ENCODE measurements at regions not wholly inside any gene's neighbourhood (a gene's known extent, or its start where the extent isn't known, plus 50 kb on each side); places are given as distances from the start of the nearest gene placed in this dataset.
"Not testable (repeated sequence)": the region's sequence is repeated elsewhere in the genome, so short reads cannot be mapped to it uniquely, and the experiment has no call there.

GRCh38 chr3:89912031-89912430, 804.6 kb downstream of the EPHA3 start:
- Histone ChIP-seq H3K4me3 (ENCODE audit: low read depth, low read length) (no peak overlapping the region), H3K36me3 (ENCODE audit: insufficient read depth, low read length) (no peaks in the 10 kb centered on the region), H3K27me3 (ENCODE audit: insufficient read depth, low read length) (no peaks in the 10 kb centered on the region), H3K27ac (ENCODE audit: low read depth, low read length) (no peak overlapping the region), H3K4me1 (ENCODE audit: control insufficient read depth, insufficient read depth, low read length, unreplicated experiment) (no peaks in the 10 kb centered on the region), H3K79me2 (ENCODE audit: control insufficient read depth, insufficient read depth, low read length, unreplicated experiment) (no peaks in the 10 kb centered on the region), H2AFZ (ENCODE audit: low read length, unreplicated experiment) (no peak overlapping the region)

GRCh38 chr3:89923921-89924610, 816.6 kb downstream of the EPHA3 start:
- no peak overlapping the region for H3K4me3 ChIP-seq (ENCODE audit: low read depth, low read length)
- H3K36me3 ChIP-seq (ENCODE audit: insufficient read depth, low read length) = no peaks in the 10 kb centered on the region
- no peaks in the 10 kb centered on the region for H3K27me3 ChIP-seq (ENCODE audit: insufficient read depth, low read length)
- no peaks in the 10 kb centered on the region for H3K4me1 ChIP-seq (ENCODE audit: control insufficient read depth, insufficient read depth, low read length, unreplicated experiment)
- no peaks in the 10 kb centered on the region for H3K79me2 ChIP-seq (ENCODE audit: control insufficient read depth, insufficient read depth, low read length, unreplicated experiment)
- H3K27ac ChIP-seq (ENCODE audit: low read depth, low read length) = no peak overlapping the region
- H2AFZ ChIP-seq (ENCODE audit: low read length, unreplicated experiment) = no peak overlapping the region

DNA sequence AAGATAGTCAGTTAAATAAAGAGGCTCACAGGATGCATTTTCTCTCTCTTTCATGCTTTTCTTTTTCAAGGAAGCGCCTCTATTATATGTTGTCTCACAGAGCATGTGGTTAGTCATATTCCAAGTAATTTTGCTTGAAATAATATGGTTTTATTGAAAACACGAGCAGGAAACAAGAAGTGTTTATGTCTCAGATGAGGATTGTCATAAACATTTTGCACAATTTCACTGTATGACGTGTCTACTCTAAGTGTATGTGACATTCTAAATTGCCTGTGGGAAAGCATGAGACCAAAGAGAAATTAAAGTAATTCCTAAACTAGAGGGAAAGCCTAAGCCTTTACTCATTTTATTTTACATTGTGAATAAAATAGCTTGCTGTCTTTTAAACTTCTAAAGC, 818.6 kb downstream of the EPHA3 start:
- Histone ChIP-seq H3K79me2 (ENCODE audit: control insufficient read depth, insufficient read depth, low read length, unreplicated experiment) (no peaks in the 10 kb centered on the region), H2AFZ (ENCODE audit: low read length, unreplicated experiment) (no peak overlapping the region), H3K36me3 (ENCODE audit: insufficient read depth, low read length) (no peaks in the 10 kb centered on the region), H3K27ac (ENCODE audit: low read depth, low read length) (no peak overlapping the region), H3K4me1 (ENCODE audit: control insufficient read depth, insufficient read depth, low read length, unreplicated experiment) (no peaks in the 10 kb centered on the region), H3K4me3 (ENCODE audit: low read depth, low read length) (no peak overlapping the region), H3K27me3 (ENCODE audit: insufficient read depth, low read length) (no peaks in the 10 kb centered on the region)

- no peak overlapping the region for H3K27ac ChIP-seq (ENCODE audit: low read depth, low read length)
- H3K27me3 ChIP-seq (ENCODE audit: insufficient read depth, low read length) = no peaks in the 10 kb centered on the region
- H3K79me2 ChIP-seq (ENCODE audit: control insufficient read depth, insufficient read depth, low read length, unreplicated experiment) = no peaks in the 10 kb centered on the region
- H3K4me1 ChIP-seq (ENCODE audit: control insufficient read depth, insufficient read depth, low read length, unreplicated experiment) = no peaks in the 10 kb centered on the region
- H3K36me3 ChIP-seq (ENCODE audit: insufficient read depth, low read length) = no peaks in the 10 kb centered on the region
- no peak overlapping the region for H3K4me3 ChIP-seq (ENCODE audit: low read depth, low read length)
- H2AFZ ChIP-seq (ENCODE audit: low read length, unreplicated experiment) = no peak overlapping the region
Observed at GRCh38 chr3:89932882-89933281, 825.5 kb downstream of the EPHA3 start.

DNA sequence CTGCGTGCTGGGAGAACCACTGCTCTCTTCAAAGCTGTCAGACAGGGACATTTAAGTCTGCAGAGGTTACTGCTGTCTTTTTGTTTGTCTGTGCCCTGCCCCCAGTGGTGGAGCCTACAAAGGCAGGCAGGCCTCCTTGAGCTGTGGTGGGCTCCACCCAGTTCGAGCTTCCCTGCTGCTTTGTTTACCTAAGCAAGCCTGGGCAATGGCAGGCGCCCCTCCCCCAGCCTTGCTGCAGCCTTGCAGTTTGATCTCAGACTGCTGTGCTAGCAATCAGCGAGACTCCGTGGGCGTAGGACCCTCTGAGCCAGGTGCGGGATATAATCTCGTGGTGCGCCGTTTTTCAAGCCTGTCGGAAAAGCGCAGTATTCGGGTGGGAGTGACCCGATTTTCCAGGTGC, 837.0 kb downstream of the EPHA3 start:
- H3K27me3 ChIP-seq (ENCODE audit: insufficient read depth, low read length); H3K4me3 ChIP-seq (ENCODE audit: low read depth, low read length); H2AFZ ChIP-seq (ENCODE audit: low read length, unreplicated experiment); H3K36me3 ChIP-seq (ENCODE audit: insufficient read depth, low read length); H3K79me2 ChIP-seq (ENCODE audit: control insufficient read depth, insufficient read depth, low read length, unreplicated experiment); H3K27ac ChIP-seq (ENCODE audit: low read depth, low read length): not testable (repeated sequence)
- peaks cover 11% of the 10 kb centered on the region for H3K4me1 ChIP-seq (ENCODE audit: control insufficient read depth, insufficient read depth, low read length, unreplicated experiment)

- Histone ChIP-seq H3K4me3 (ENCODE audit: low read depth, low read length) (no peak overlapping the region), H3K79me2 (ENCODE audit: control insufficient read depth, insufficient read depth, low read length, unreplicated experiment) (no peaks in the 10 kb centered on the region), H3K27ac (ENCODE audit: low read depth, low read length) (no peak overlapping the region), H3K27me3 (ENCODE audit: insufficient read depth, low read length) (no peaks in the 10 kb centered on the region), H3K4me1 (ENCODE audit: control insufficient read depth, insufficient read depth, low read length, unreplicated experiment) (peaks cover 17% of the 10 kb centered on the region), H3K36me3 (ENCODE audit: insufficient read depth, low read length) (no peaks in the 10 kb centered on the region), H2AFZ (ENCODE audit: low read length, unreplicated experiment) (no peak overlapping the region)
Observed at GRCh38 chr3:89946884-89947283, 839.5 kb downstream of the EPHA3 start.

DNA sequence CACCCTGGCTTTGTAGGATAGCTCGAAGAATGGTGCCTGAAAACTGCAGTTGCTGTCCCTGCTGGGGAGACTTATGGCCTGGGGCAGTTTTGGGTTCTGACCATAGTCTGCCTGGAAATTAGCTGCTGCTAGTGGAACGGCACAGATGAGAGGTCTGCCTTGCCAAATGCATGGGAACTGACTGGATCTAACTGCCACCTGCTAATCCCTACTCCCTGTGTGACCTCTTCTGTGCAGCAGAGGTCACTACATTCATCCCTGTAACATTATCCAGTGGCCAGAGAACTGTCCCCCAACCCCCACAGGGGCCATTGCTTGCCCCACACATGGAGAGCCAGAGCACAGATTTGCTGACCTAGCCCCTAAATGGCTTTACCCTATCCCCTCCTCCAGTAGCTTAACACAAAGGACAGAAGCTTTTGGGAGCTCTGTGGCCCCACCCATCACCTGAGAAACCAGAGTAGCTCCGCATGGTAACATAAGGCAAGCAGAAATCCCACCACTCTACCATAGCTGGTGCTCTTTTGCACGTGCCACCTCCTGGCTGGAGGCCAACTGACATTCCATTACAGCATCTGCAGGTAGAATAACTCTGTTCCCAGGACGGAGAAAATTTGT, 840.0 kb downstream of the EPHA3 start:
- no peak overlapping the region for H2AFZ ChIP-seq (ENCODE audit: low read length, unreplicated experiment)
- H3K4me1 ChIP-seq (ENCODE audit: control insufficient read depth, insufficient read depth, low read length, unreplicated experiment) = peaks cover 21% of the 10 kb centered on the region
- no peak overlapping the region for H3K4me3 ChIP-seq (ENCODE audit: low read depth, low read length)
- no peaks in the 10 kb centered on the region for H3K36me3 ChIP-seq (ENCODE audit: insufficient read depth, low read length)
- no peaks in the 10 kb centered on the region for H3K27me3 ChIP-seq (ENCODE audit: insufficient read depth, low read length)
- H3K27ac ChIP-seq (ENCODE audit: low read depth, low read length) = no peak overlapping the region
- no peaks in the 10 kb centered on the region for H3K79me2 ChIP-seq (ENCODE audit: control insufficient read depth, insufficient read depth, low read length, unreplicated experiment)

GRCh38 chr3:89948008-89948407, 840.6 kb downstream of the EPHA3 start:
- Histone ChIP-seq H3K4me3 (ENCODE audit: low read depth, low read length) (no peak overlapping the region), H3K27me3 (ENCODE audit: insufficient read depth, low read length) (no peaks in the 10 kb centered on the region), H3K4me1 (ENCODE audit: control insufficient read depth, insufficient read depth, low read length, unreplicated experiment) (peaks cover 21% of the 10 kb centered on the region), H3K79me2 (ENCODE audit: control insufficient read depth, insufficient read depth, low read length, unreplicated experiment) (no peaks in the 10 kb centered on the region), H2AFZ (ENCODE audit: low read length, unreplicated experiment) (no peak overlapping the region), H3K27ac (ENCODE audit: low read depth, low read length) (no peak overlapping the region), H3K36me3 (ENCODE audit: insufficient read depth, low read length) (no peaks in the 10 kb centered on the region)

GRCh38 chr3:89950772-89951171, 843.4 kb downstream of the EPHA3 start:
- Histone ChIP-seq H3K4me3 (ENCODE audit: low read depth, low read length) (no peak overlapping the region), H3K27me3 (ENCODE audit: insufficient read depth, low read length) (no peaks in the 10 kb centered on the region), H3K27ac (ENCODE audit: low read depth, low read length) (no peak overlapping the region), H3K36me3 (ENCODE audit: insufficient read depth, low read length) (no peaks in the 10 kb centered on the region), H2AFZ (ENCODE audit: low read length, unreplicated experiment) (no peak overlapping the region), H3K4me1 (ENCODE audit: control insufficient read depth, insufficient read depth, low read length, unreplicated experiment) (peaks cover 21% of the 10 kb centered on the region), H3K79me2 (ENCODE audit: control insufficient read depth, insufficient read depth, low read length, unreplicated experiment) (no peaks in the 10 kb centered on the region)

DNA sequence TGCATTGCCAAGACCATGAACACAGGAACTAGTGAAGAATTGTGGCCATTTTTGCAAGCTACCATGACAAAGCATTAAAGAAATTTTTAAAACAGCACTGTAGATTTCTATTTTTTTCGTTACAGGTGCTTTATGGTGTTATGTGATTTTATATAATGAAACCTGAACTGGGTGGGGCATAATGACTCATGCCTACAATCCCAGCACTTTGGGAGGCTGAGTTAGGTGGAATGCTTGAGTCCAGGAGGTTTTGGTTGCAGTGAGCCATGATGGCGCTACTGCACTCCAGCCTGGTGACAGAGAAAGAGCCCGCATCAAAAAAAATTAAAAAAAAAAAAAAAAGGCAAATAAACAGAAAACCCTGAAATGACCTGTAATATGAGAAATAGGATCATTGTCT, 846.7 kb downstream of the EPHA3 start:
- H3K36me3 ChIP-seq (ENCODE audit: insufficient read depth, low read length) = no peaks in the 10 kb centered on the region
- H3K27me3 ChIP-seq (ENCODE audit: insufficient read depth, low read length) = no peaks in the 10 kb centered on the region
- H3K4me1 ChIP-seq (ENCODE audit: control insufficient read depth, insufficient read depth, low read length, unreplicated experiment) = peaks cover 9% of the 10 kb centered on the region
- H3K4me3 ChIP-seq (ENCODE audit: low read depth, low read length) = no peak overlapping the region
- H3K27ac ChIP-seq (ENCODE audit: low read depth, low read length) = no peak overlapping the region
- H2AFZ ChIP-seq (ENCODE audit: low read length, unreplicated experiment) = no peak overlapping the region
- no peaks in the 10 kb centered on the region for H3K79me2 ChIP-seq (ENCODE audit: control insufficient read depth, insufficient read depth, low read length, unreplicated experiment)

- no peaks in the 10 kb centered on the region for H3K36me3 ChIP-seq (ENCODE audit: insufficient read depth, low read length)
- H3K4me3 ChIP-seq (ENCODE audit: low read depth, low read length) = no peak overlapping the region
- H3K79me2 ChIP-seq (ENCODE audit: control insufficient read depth, insufficient read depth, low read length, unreplicated experiment) = no peaks in the 10 kb centered on the region
- H3K27me3 ChIP-seq (ENCODE audit: insufficient read depth, low read length) = no peaks in the 10 kb centered on the region
- H3K27ac ChIP-seq (ENCODE audit: low read depth, low read length) = no peak overlapping the region
- H3K4me1 ChIP-seq (ENCODE audit: control insufficient read depth, insufficient read depth, low read length, unreplicated experiment) = peaks cover 9% of the 10 kb centered on the region
- H2AFZ ChIP-seq (ENCODE audit: low read length, unreplicated experiment) = no peak overlapping the region
Observed at GRCh38 chr3:89955156-89955555, 847.7 kb downstream of the EPHA3 start.

Data from ACC112 (cell line).